T-helper 17 cell (primary cell): ENCODE measurements at regions not wholly inside any gene's neighbourhood (a gene's known extent, or its start where the extent isn't known, plus 50 kb on each side); places are given as distances from the start of the nearest gene placed in this dataset.
"Not testable (repeated sequence)": the region's sequence is repeated elsewhere in the genome, so short reads cannot be mapped to it uniquely, and the experiment has no call there.

Source experiments
- ATAC-seq: fragments of 150-1000 bp; cut with Tn5 transposase; 2 replicates; pipeline ENCODE4 v1.10.0; 2021; ENCODE audit warnings: mild to moderate bottlenecking, moderate library complexity
- DNase-seq, 3 donors: peaks; one replicate each; pipeline versions ENCODE4 v3.0.0 to v3.0.0-alpha.2; 2020 to 2021
- H3K9me3 ChIP-seq: one replicate; pipeline ENCODE4 v1.7.0; 2013; ENCODE audit warnings: low read length, mild to moderate bottlenecking; ENCODE audit not compliant: control insufficient read depth, poor library complexity, severe bottlenecking
- H3K27ac Mint-ChIP-seq: one replicate; pipeline ENCODE4 v1.8.0; 2022; ENCODE audit warnings: mild to moderate bottlenecking, moderate library complexity, mixed read lengths
- H3K27me3 Mint-ChIP-seq: one replicate; pipeline ENCODE4 v1.8.0; 2022; ENCODE audit warnings: mixed read lengths
- H3K36me3 Mint-ChIP-seq: one replicate; pipeline ENCODE4 v1.8.0; 2022; ENCODE audit warnings: low read depth, mixed read lengths
- H3K4me1 Mint-ChIP-seq: one replicate; pipeline ENCODE4 v1.8.0; 2022; ENCODE audit warnings: mild to moderate bottlenecking, mixed read lengths
- H3K4me3 Mint-ChIP-seq: one replicate; pipeline ENCODE4 v1.8.0; 2022; ENCODE audit warnings: mild to moderate bottlenecking, moderate library complexity, mixed read lengths

- Mint-ChIP-seq H3K4me1 (no peaks in the 10 kb centered on the region), H3K4me3 (no peak overlapping the region), H3K27ac (no peak overlapping the region), H3K36me3 (no peaks in the 10 kb centered on the region), H3K27me3 (no peaks in the 10 kb centered on the region)
- no peak for ATAC-seq
- H3K9me3 ChIP-seq, result peaks cover 3% of the 10 kb centered on the region
- DNase-seq, result no peak
Measured at GRCh38 chr11:79634905-79635304, 194.1 kb upstream of the TENM4 start.

GRCh38 chr11:79627281-79627680, 186.5 kb upstream of the TENM4 start:
- Mint-ChIP-seq H3K27ac (no peak overlapping the region), H3K4me3 (no peak overlapping the region), H3K27me3 (no peaks in the 10 kb centered on the region), H3K36me3 (peaks cover 2% of the 10 kb centered on the region), H3K4me1 (no peaks in the 10 kb centered on the region)
- H3K9me3 ChIP-seq, result no peaks in the 10 kb centered on the region
- ATAC-seq, result no peak
- no peak for DNase-seq

DNA sequence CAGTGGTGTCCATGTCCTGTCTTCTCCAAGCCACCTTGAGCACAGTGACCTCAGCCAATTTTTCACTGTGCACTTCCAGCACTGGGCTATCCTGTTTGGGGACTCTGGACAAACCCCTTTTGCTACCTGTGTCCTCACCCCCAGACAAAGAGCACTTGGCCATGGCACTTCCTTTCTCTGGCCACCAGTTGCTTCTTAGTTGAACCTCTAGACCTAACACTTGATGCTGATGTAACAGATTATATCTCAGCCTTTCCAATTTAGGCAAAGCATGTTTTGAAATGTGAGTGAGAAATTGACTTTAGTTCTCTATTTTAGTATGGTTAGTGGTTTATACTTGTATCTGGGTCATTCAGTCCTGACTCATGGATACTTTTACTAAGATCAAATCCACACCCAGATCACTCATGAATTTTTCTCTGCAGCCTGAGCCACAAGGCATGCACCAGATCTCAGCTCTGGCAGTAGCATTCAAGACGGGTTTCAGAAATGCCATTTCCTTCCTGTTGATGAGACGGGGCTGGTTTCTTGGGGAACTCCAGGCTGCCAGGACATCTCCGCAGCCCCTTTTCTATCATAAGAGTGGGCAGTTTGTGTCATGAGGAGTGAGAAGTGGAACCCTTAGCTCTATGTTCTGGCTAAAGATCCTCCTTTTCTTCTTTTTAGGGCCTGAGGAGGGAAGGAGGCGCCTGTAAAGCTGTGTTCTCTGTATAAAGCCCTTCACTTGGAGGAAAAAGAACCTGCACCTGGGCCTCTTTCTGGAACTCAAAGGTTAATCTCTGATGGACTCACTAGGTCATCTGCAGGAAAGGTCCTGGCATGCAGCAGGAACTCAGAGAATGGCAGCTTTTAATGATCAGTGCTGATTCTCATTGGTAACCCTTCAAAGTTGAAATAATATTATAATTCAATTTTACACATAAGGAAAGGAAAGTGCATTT, 185.6 kb upstream of the TENM4 start:
- H3K4me3 Mint-ChIP-seq, result no peak overlapping the region
- ATAC-seq, result no peak
- no peaks in the 10 kb centered on the region for H3K4me1 Mint-ChIP-seq
- no peaks in the 10 kb centered on the region for H3K9me3 ChIP-seq
- H3K27me3 Mint-ChIP-seq, result no peaks in the 10 kb centered on the region
- no peak overlapping the region for H3K27ac Mint-ChIP-seq
- no peak for DNase-seq
- peaks cover 2% of the 10 kb centered on the region for H3K36me3 Mint-ChIP-seq

DNA sequence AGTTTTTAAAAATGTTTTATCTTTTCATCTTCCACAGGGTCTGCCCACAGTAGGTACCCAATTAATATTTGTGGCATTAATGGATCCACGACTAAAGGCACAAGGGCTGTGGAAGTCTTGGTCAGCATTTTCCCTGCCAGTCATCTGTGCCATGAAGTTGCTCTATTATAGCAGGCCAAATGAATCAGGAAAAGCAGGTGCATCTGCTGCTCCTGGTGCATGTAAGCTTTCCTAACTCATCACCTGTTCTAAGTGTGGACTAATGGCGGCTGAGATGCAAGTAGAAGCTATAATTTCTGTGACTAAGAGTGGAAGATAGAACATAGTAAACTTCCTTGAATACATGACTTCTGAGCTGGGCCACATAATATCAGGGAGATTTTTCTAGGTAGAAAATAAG, 182.5 kb upstream of the TENM4 start:
- no peak overlapping the region for H3K4me3 Mint-ChIP-seq
- DNase-seq, result no peak
- no peaks in the 10 kb centered on the region for H3K27me3 Mint-ChIP-seq
- H3K4me1 Mint-ChIP-seq, result no peaks in the 10 kb centered on the region
- peaks cover 2% of the 10 kb centered on the region for H3K36me3 Mint-ChIP-seq
- H3K9me3 ChIP-seq, result no peaks in the 10 kb centered on the region
- no peak for ATAC-seq
- H3K27ac Mint-ChIP-seq, result no peak overlapping the region

DNA sequence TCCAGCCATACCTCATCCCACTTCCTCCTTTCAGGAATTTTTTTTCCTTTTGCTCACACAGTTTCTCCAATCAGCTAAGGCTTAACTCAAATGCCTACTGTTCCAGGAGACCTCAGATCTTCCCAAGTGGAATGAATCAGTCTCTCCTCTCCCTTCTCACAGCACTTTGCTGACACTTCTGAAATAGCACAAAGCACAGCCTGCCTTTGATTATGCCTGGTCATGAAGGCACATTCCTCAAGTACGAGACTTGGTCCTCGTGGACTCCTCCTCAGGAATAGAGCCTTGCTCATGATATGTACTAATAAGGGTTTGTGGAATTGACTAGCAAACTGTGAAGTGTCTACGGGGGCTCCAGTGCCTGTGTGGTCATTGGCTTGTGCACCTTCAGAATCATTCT, 176.7 kb upstream of the TENM4 start:
- H3K27me3 Mint-ChIP-seq, result no peaks in the 10 kb centered on the region
- no peak overlapping the region for H3K4me3 Mint-ChIP-seq
- H3K4me1 Mint-ChIP-seq, result no peaks in the 10 kb centered on the region
- H3K27ac Mint-ChIP-seq, result no peak overlapping the region
- ATAC-seq (no peak), DNase-seq (no peak)
- no peaks in the 10 kb centered on the region for H3K9me3 ChIP-seq
- no peaks in the 10 kb centered on the region for H3K36me3 Mint-ChIP-seq

GRCh38 chr11:79616392-79616851, 175.6 kb upstream of the TENM4 start:
- Mint-ChIP-seq H3K27ac (no peak overlapping the region), H3K4me3 (no peak overlapping the region), H3K27me3 (no peaks in the 10 kb centered on the region), H3K4me1 (no peaks in the 10 kb centered on the region), H3K36me3 (no peaks in the 10 kb centered on the region)
- DNase-seq, result no peak
- no peak for ATAC-seq
- no peaks in the 10 kb centered on the region for H3K9me3 ChIP-seq

DNA sequence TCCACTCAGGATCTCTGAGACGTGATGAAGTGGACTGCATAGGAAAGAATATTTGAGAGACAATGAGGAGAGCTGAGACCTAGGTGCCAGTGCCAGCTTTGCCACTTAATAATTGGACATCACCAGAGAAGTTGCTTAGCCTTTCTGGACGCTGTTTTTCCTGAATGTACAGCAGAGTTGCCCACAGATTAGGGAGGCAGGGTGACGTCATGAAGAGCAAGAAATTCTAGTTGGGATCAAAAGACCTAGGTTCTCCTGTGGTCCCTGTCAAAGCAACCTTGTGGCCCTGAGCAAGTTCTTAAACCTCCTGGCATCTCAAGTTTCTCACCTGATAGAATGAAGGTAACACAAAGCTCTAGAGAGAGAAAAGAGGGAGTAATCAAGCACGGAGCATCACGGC, 174.6 kb upstream of the TENM4 start:
- Mint-ChIP-seq H3K4me1 (no peaks in the 10 kb centered on the region), H3K27me3 (no peaks in the 10 kb centered on the region), H3K36me3 (no peaks in the 10 kb centered on the region), H3K27ac (no peak overlapping the region), H3K4me3 (no peak overlapping the region)
- no peak for ATAC-seq
- DNase-seq, result no peak
- no peaks in the 10 kb centered on the region for H3K9me3 ChIP-seq

DNA sequence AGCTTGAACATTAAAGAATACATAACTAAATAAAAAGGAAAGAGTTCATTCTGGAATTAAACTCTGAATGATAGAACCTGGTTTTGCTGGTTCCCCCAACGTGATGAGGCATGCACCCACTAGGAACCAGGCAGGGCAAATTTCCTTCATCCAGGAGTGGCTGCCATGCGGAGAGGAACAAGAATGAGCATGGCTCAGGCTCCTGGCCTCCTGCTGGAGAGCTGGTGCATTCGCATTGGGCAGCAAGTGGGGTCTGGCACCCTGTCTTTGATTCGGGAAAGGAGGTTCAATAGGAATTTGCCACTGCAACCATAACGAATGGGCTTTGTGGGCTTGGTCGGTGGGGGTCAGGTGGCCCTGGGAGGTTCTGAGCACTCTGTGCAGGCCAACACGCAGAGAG, 169.8 kb upstream of the TENM4 start:
- Mint-ChIP-seq H3K27me3 (no peaks in the 10 kb centered on the region), H3K27ac (no peak overlapping the region), H3K4me1 (no peaks in the 10 kb centered on the region), H3K36me3 (no peaks in the 10 kb centered on the region), H3K4me3 (no peak overlapping the region)
- ATAC-seq (no peak), DNase-seq (no peak)
- H3K9me3 ChIP-seq, result no peaks in the 10 kb centered on the region

- H3K27ac Mint-ChIP-seq, result no peak overlapping the region
Measured at GRCh38 chr11:79610139-79610538, 169.3 kb upstream of the TENM4 start.

GRCh38 chr11:79609511-79609910, 168.7 kb upstream of the TENM4 start:
- no peaks in the 10 kb centered on the region for H3K9me3 ChIP-seq
- Mint-ChIP-seq H3K4me1 (no peaks in the 10 kb centered on the region), H3K27ac (no peak overlapping the region), H3K27me3 (no peaks in the 10 kb centered on the region), H3K36me3 (no peaks in the 10 kb centered on the region), H3K4me3 (no peak overlapping the region)
- DNase-seq (no peak), ATAC-seq (no peak)

More at GRCh38 chr11:79610139-79610538, 169.3 kb upstream of the TENM4 start:
- H3K9me3 ChIP-seq, result no peaks in the 10 kb centered on the region
- Mint-ChIP-seq H3K36me3 (no peaks in the 10 kb centered on the region), H3K4me3 (no peak overlapping the region), H3K27me3 (no peaks in the 10 kb centered on the region), H3K4me1 (no peaks in the 10 kb centered on the region)
- ATAC-seq (no peak), DNase-seq (no peak)

DNA sequence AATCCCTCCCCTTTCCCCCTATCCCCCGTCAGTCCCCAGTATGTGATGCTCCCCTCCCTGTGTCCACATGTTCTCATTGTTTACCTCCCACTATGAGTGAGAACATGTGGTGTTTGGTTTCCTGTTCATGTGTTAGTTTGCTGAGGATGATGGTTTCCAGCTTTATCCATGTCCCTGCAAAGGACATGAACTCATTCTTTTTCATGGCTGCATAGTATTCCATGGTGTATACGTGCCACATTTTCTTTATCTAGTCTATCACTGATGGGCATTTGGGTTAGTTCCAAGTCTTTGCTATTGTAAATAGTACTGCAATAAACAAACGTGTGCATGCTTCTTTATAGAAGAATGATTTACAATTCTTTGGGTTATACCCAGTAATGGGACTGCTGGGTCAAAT, 165.6 kb upstream of the TENM4 start:
- H3K27ac Mint-ChIP-seq, H3K27me3 Mint-ChIP-seq: not testable (repeated sequence)

DNA sequence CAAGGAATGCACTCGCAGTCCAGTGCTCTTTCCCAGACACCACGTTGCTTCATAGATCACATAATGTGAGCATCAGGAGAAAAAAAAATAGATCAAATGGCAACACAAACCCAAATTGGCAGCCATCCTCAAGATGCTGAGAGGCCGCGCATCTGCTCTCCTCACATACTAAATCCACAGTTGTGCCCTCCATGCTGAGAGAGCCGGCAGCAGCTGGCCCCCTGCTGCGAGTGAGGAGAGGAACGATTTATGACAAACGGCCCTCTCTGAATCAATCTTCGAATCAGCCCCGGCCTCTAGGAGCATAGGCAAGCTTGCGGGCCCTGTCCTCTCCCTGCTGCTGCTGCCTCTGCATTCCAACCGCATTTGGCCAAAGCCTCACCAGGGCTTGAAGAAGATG, 159.9 kb upstream of the TENM4 start:
- no peak for ATAC-seq
- no peaks in the 10 kb centered on the region for H3K9me3 ChIP-seq
- H3K27ac Mint-ChIP-seq, result no peak overlapping the region
- H3K36me3 Mint-ChIP-seq, result no peaks in the 10 kb centered on the region
- no peaks in the 10 kb centered on the region for H3K4me1 Mint-ChIP-seq
- no peaks in the 10 kb centered on the region for H3K27me3 Mint-ChIP-seq
- no peak for DNase-seq
- no peak overlapping the region for H3K4me3 Mint-ChIP-seq

More for the DNA sequence above, 165.6 kb upstream of the TENM4 start:
- DNase-seq, ATAC-seq, H3K36me3 Mint-ChIP-seq, H3K4me1 Mint-ChIP-seq, H3K9me3 ChIP-seq, H3K4me3 Mint-ChIP-seq: not testable (repeated sequence)

GRCh38 chr11:79594834-79595233, 154.0 kb upstream of the TENM4 start:
- Mint-ChIP-seq H3K27ac (no peak overlapping the region), H3K4me1 (no peaks in the 10 kb centered on the region), H3K36me3 (no peaks in the 10 kb centered on the region), H3K27me3 (no peaks in the 10 kb centered on the region), H3K4me3 (no peak overlapping the region)
- ATAC-seq (no peak), DNase-seq (no peak)
- H3K9me3 ChIP-seq, result no peaks in the 10 kb centered on the region

GRCh38 chr11:79592824-79593223, 152.0 kb upstream of the TENM4 start:
- no peaks in the 10 kb centered on the region for H3K9me3 ChIP-seq
- H3K27me3 Mint-ChIP-seq, result no peaks in the 10 kb centered on the region
- ATAC-seq, result no peak
- no peak overlapping the region for H3K4me3 Mint-ChIP-seq
- no peaks in the 10 kb centered on the region for H3K4me1 Mint-ChIP-seq
- no peak for DNase-seq
- H3K27ac Mint-ChIP-seq, result no peak overlapping the region
- H3K36me3 Mint-ChIP-seq, result no peaks in the 10 kb centered on the region
